Stimulated activated CD4-positive, alpha-beta T cell treated with anti-CD3 and anti-CD28 coated beads, Interleukin-1b, Interleukin-23, amount 100 ng/mL, for 48 hours (primary cell): ENCODE measurements at regions not wholly inside any gene's neighbourhood (a gene's known extent, or its start where the extent isn't known, plus 50 kb on each side); places are given as distances from the start of the nearest gene placed in this dataset.
"Not testable (repeated sequence)": the region's sequence is repeated elsewhere in the genome, so short reads cannot be mapped to it uniquely, and the experiment has no call there.

Experiments used
- DNase-seq: peaks from one replicate; pipeline ENCODE4 v3.0.0-alpha.2; 2020

GRCh38 chr9:28518439-28518838, 945.2 kb upstream of the C9orf72 start:
- no peak for DNase-seq

GRCh38 chr9:28524309-28524708, 951.0 kb upstream of the C9orf72 start:
- DNase-seq, result not testable (repeated sequence)

GRCh38 chr9:28528049-28528448, 954.8 kb upstream of the C9orf72 start:
- DNase-seq, result no peak

- DNase-seq, result no peak
Observed at GRCh38 chr9:28538132-28538531, 964.9 kb upstream of the C9orf72 start.

- no peak for DNase-seq
Observed at GRCh38 chr9:28539434-28540070, 966.3 kb upstream of the C9orf72 start.

GRCh38 chr9:28542928-28543327, 969.6 kb upstream of the C9orf72 start:
- no peak for DNase-seq

- no peak for DNase-seq
Observed at GRCh38 chr9:28547527-28547926, 974.2 kb upstream of the C9orf72 start.

GRCh38 chr9:28563291-28563934, 990.1 kb upstream of the C9orf72 start:
- DNase-seq, result no peak

GRCh38 chr9:28583832-28584231, 1010.6 kb upstream of the C9orf72 start:
- no peak for DNase-seq

- DNase-seq, result no peak
Observed at GRCh38 chr9:28584542-28584941, 1011.3 kb upstream of the C9orf72 start.

GRCh38 chr9:28587052-28587451, 1013.8 kb upstream of the C9orf72 start:
- DNase-seq, result no peak

- DNase-seq, result no peak
Observed at GRCh38 chr9:28598408-28598807, 1025.1 kb upstream of the C9orf72 start.

- DNase-seq, result no peak
Observed at GRCh38 chr9:28600226-28600625, 1026.9 kb upstream of the C9orf72 start.

GRCh38 chr9:28607843-28608242, 1034.6 kb upstream of the C9orf72 start:
- no peak for DNase-seq

GRCh38 chr9:28610339-28610738, 1037.1 kb upstream of the C9orf72 start:
- no peak for DNase-seq

- DNase-seq, result no peak
Observed at GRCh38 chr9:28616310-28616709, 1043.0 kb upstream of the C9orf72 start.

- no peak for DNase-seq
Observed at GRCh38 chr9:28620011-28620410, 1046.7 kb upstream of the C9orf72 start.

GRCh38 chr9:28620661-28621060, 1047.4 kb upstream of the C9orf72 start:
- no peak for DNase-seq

GRCh38 chr9:28624771-28625170, 1051.5 kb upstream of the C9orf72 start:
- DNase-seq, result no peak

GRCh38 chr9:28628031-28628430, 1054.8 kb upstream of the C9orf72 start:
- no peak for DNase-seq

- no peak for DNase-seq
Observed at GRCh38 chr9:28648723-28649122, 1075.4 kb upstream of the C9orf72 start.

GRCh38 chr9:28650327-28650726, 1077.0 kb upstream of the C9orf72 start:
- no peak for DNase-seq

- DNase-seq, result no peak
Observed at GRCh38 chr9:28651050-28651722, 1077.9 kb upstream of the C9orf72 start.

GRCh38 chr9:28653216-28653615, 1079.9 kb upstream of the C9orf72 start:
- no peak for DNase-seq
